Fibroblast of lung (primary cell): ENCODE measurements at regions not wholly inside any gene's neighbourhood (a gene's known extent, or its start where the extent isn't known, plus 50 kb on each side); places are given as distances from the start of the nearest gene placed in this dataset.

Experiments used
- DNase-seq, 2 donors: peaks; one replicate each; pipeline versions ENCODE4 v3.0.0 to v3.0.0-alpha.2; 2010; ENCODE audit warnings: low read depth in 2 of 2
- H2AFZ ChIP-seq: 2 replicates; pipeline ENCODE4 v1.5.1; 2012; ENCODE audit warnings: low read length, control low read depth, inconsistent platforms
- H3K27ac ChIP-seq: 2 replicates; pipeline ENCODE4 v1.5.1; 2011; ENCODE audit warnings: low read length, control low read depth; ENCODE audit not compliant: insufficient read depth
- H3K27me3 ChIP-seq: 2 replicates; pipeline ENCODE4 v1.5.1; 2011; ENCODE audit warnings: mild to moderate bottlenecking, low read length; ENCODE audit not compliant: control insufficient read depth, insufficient read depth
- H3K36me3 ChIP-seq: 2 replicates; pipeline ENCODE4 v1.5.1; 2011; ENCODE audit warnings: low read length; ENCODE audit not compliant: control insufficient read depth, insufficient read depth
- H3K4me1 ChIP-seq: 2 replicates; pipeline ENCODE4 v1.5.1; 2011; ENCODE audit warnings: low read length; ENCODE audit not compliant: control insufficient read depth, insufficient read depth; ENCODE audit errors: extremely low read depth
- H3K4me2 ChIP-seq: 2 replicates; pipeline ENCODE4 v1.5.1; 2011; ENCODE audit warnings: low read length, control low read depth; ENCODE audit not compliant: insufficient read depth; ENCODE audit errors: extremely low read depth
- H3K4me3 ChIP-seq, 4 experiments: fragments of 200-600 bp in 1 of 4; sonication (generic) in 1 of 4; replicated peaks in 1 of 4; 2 replicates each; pipeline ENCODE4 v1.5.1; 2011 to 2016; ENCODE audit warnings: low read length in 4 of 4, low read depth in 3 of 4, mild to moderate bottlenecking in 3 of 4, control low read depth in 2 of 4, inconsistent platforms in 1 of 4, mixed read lengths in 1 of 4; ENCODE audit not compliant: insufficient read depth in 1 of 4; ENCODE audit errors: control extremely low read depth in 1 of 4
- H3K79me2 ChIP-seq: 2 replicates; pipeline ENCODE4 v1.5.1; 2012; ENCODE audit warnings: mild to moderate bottlenecking, low read length, inconsistent platforms; ENCODE audit not compliant: control insufficient read depth, insufficient read depth
- H3K9ac ChIP-seq: 2 replicates; pipeline ENCODE4 v1.5.1; 2011; ENCODE audit warnings: mild to moderate bottlenecking, low read length, control low read depth; ENCODE audit not compliant: insufficient read depth
- H3K9me3 ChIP-seq: 2 replicates; pipeline ENCODE4 v1.5.1; 2012; ENCODE audit warnings: low read depth, low read length; ENCODE audit not compliant: control insufficient read depth, insufficient read depth
- H4K20me1 ChIP-seq: 2 replicates; pipeline ENCODE4 v1.5.1; 2011; ENCODE audit warnings: low read length; ENCODE audit not compliant: control insufficient read depth, insufficient read depth; ENCODE audit errors: extremely low read depth
- CTCF ChIP-seq, 2 donors: IDR thresholded peaks in 1 of 2; conservative IDR thresholded peaks in 1 of 2; 1 replicate in 1 of 2; 2 replicates in 1 of 2; pipeline ENCODE4 v1.5.1; 2011 to 2012; ENCODE audit warnings: low read length in 2 of 2, control low read depth in 1 of 2, inconsistent platforms in 1 of 2, low read depth in 1 of 2, mild to moderate bottlenecking in 1 of 2
- EZH2 ChIP-seq: IDR thresholded peaks from 2 replicates; pipeline ENCODE4 v1.5.1; 2012; ENCODE audit warnings: low read length, control low read depth, mild to moderate bottlenecking; ENCODE audit errors: missing control alignments

GRCh38 chr7:19392246-19392645, 247.0 kb upstream of the FERD3L start:
- no peak for TF ChIP-seq EZH2
- TF ChIP-seq CTCF (conservative IDR thresholded peaks at IDR 0.05 in 1 of 2, IDR thresholded peaks at IDR 0.05 in 1 of 2; ENCODE audit: low read depth in 1 of 2, low read length in 2 of 2), result no peak
- Histone ChIP-seq H3K36me3 (no peaks in the 10 kb centered on the region), H3K4me2 (no peak overlapping the region), H3K79me2 (no peaks in the 10 kb centered on the region), H3K9me3 (no peaks in the 10 kb centered on the region), H3K4me3 (no peak overlapping the region), H3K27me3 (no peaks in the 10 kb centered on the region), H2AFZ (no peak overlapping the region), H3K9ac (no peak overlapping the region), H3K4me1 (no peaks in the 10 kb centered on the region), H3K27ac (no peak overlapping the region), H4K20me1 (no peaks in the 10 kb centered on the region)
- DNase-seq, result peak; percentile 78 to 90

GRCh38 chr7:19390795-19391194, 245.6 kb upstream of the FERD3L start:
- no peak overlapping the region for H3K4me2 ChIP-seq

GRCh38 chr7:19381321-19381720, 236.1 kb upstream of the FERD3L start:
- TF ChIP-seq CTCF (conservative IDR thresholded peaks at IDR 0.05 in 1 of 2, IDR thresholded peaks at IDR 0.05 in 1 of 2; ENCODE audit: low read depth in 1 of 2, low read length in 2 of 2) (no peak), EZH2 (no peak)
- Histone ChIP-seq H3K79me2 (no peaks in the 10 kb centered on the region), H3K27ac (no peak overlapping the region), H2AFZ (no peak overlapping the region), H3K36me3 (no peaks in the 10 kb centered on the region), H4K20me1 (no peaks in the 10 kb centered on the region), H3K4me2 (no peak overlapping the region), H3K27me3 (no peaks in the 10 kb centered on the region), H3K4me1 (peaks cover 2% of the 10 kb centered on the region), H3K9me3 (no peaks in the 10 kb centered on the region), H3K9ac (no peak overlapping the region), H3K4me3 (no peak overlapping the region)
- peak in 1 of 2 donors; percentile 45 for DNase-seq

More at GRCh38 chr7:19390795-19391194, 245.6 kb upstream of the FERD3L start:
- TF ChIP-seq EZH2 (no peak), CTCF (conservative IDR thresholded peaks at IDR 0.05 in 1 of 2, IDR thresholded peaks at IDR 0.05 in 1 of 2; ENCODE audit: low read depth in 1 of 2, low read length in 2 of 2) (no peak)
- Histone ChIP-seq H3K4me3 (no peak overlapping the region), H4K20me1 (no peaks in the 10 kb centered on the region), H2AFZ (no peak overlapping the region), H3K9me3 (no peaks in the 10 kb centered on the region), H3K36me3 (no peaks in the 10 kb centered on the region), H3K79me2 (no peaks in the 10 kb centered on the region), H3K9ac (no peak overlapping the region), H3K27ac (no peak overlapping the region), H3K27me3 (no peaks in the 10 kb centered on the region), H3K4me1 (no peaks in the 10 kb centered on the region)
- DNase-seq, result no peak
